ENCODE measurements at regions not wholly inside any gene's neighbourhood (a gene's known extent, or its start where the extent isn't known, plus 50 kb on each side); places are given as distances from the start of the nearest gene placed in this dataset.

DNA sequence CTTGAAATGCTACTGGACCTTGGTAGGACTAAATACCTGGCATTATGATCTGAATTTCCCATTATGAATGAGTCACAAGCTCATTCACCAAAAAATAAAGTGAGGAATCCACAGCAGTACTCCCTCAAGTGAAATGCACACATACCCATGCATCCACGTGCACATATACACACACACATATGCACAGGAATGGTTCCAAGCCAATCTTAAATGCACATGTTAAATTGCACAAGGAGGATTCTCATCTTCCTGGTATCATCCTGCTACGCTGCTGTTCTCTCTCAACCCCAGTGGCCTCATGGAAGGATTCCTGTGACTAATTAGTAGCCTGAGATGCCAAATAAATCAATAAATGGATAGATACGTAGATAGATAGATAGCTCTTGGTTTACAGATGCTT is 132.1 kb upstream of the KLF12 start:
- Histone ChIP-seq H3K18ac (ENCODE audit: extremely low read depth, low read length) (no peak overlapping the region), H4K91ac (replicated peaks; ENCODE audit: insufficient read length, low read length) (no peak overlapping the region), H2BK5ac (ENCODE audit: low read depth, low read length) (no peak overlapping the region), H4K8ac (ENCODE audit: extremely low read depth, insufficient read depth, low read length) (no peak overlapping the region), H4K20me1 (replicated peaks in 1 of 2; ENCODE audit: control insufficient read depth in 1 of 2, insufficient read depth in 2 of 2, low read length in 2 of 2) (no peaks in the 10 kb centered on the region), H3K9me3 (ENCODE audit: insufficient read depth in 2 of 2, low read depth in 1 of 2, low read length in 1 of 2) (peaks cover 3 to 11% of the 10 kb centered on the region in 2 experiments; a peak in 2 of 4 replicates), H3K36me3 (ENCODE audit: control insufficient read depth in 2 of 4, insufficient read depth in 4 of 4, low read length in 3 of 4) (no peaks in the 10 kb centered on the region), H3K23ac (ENCODE audit: insufficient read length) (no peak overlapping the region), H2AK5ac (ENCODE audit: low read depth, low read length) (no peak overlapping the region), H3K14ac (ENCODE audit: insufficient read length) (no peak overlapping the region), H2AFZ (ENCODE audit: low read length) (no peak overlapping the region), H3K79me2 (ENCODE audit: control insufficient read depth in 1 of 2, insufficient read depth in 2 of 2, low read length in 2 of 2) (no peaks in the 10 kb centered on the region), H2BK120ac (replicated peaks; ENCODE audit: low read depth, low read length) (no peak overlapping the region), H3K27me3 (replicated peaks in 1 of 4; ENCODE audit: control insufficient read depth in 3 of 4, extremely low read depth in 1 of 4, insufficient read depth in 3 of 4, low read length in 3 of 4) (no peaks in the 10 kb centered on the region), H3K56ac (replicated peaks; ENCODE audit: insufficient read length, low read depth, low read length) (no peak overlapping the region), H2BK12ac (ENCODE audit: low read depth, low read length) (no peak overlapping the region), H3K4me1 (replicated peaks in 1 of 4; ENCODE audit: control insufficient read depth in 3 of 4, insufficient read depth in 4 of 4, low read length in 3 of 4) (no peaks in the 10 kb centered on the region), H4K5ac (ENCODE audit: insufficient read length, low read depth, low read length) (no peak overlapping the region), H3K4me2 (ENCODE audit: insufficient read depth in 1 of 2, low read depth in 2 of 2, low read length in 2 of 2) (no peak overlapping the region), H2BK15ac (ENCODE audit: low read length) (no peak overlapping the region), H2BK20ac (ENCODE audit: low read length) (no peak overlapping the region), H3K4me3 (ENCODE audit: extremely low read depth in 1 of 4, insufficient read depth in 2 of 4, low read depth in 3 of 4, low read length in 4 of 4) (no peak overlapping the region), H3K4ac (replicated peaks; ENCODE audit: insufficient read length, low read depth, low read length) (no peak overlapping the region), H3K79me1 (ENCODE audit: low read depth, low read length) (no peaks in the 10 kb centered on the region), H3K23me2 (ENCODE audit: low read depth, low read length) (no peaks in the 10 kb centered on the region), H3K27ac (ENCODE audit: low read depth, low read length) (no peak overlapping the region), H3K9ac (replicated peaks in 1 of 4; ENCODE audit: extremely low read depth in 1 of 4, low read depth in 3 of 4, low read length in 3 of 4) (no peak overlapping the region)
- ChIA-PET CTCF (ENCODE audit: partially characterized antibody) (interaction anchor here (1.5 kb wide), 2 partner anchors 9 to 12 kb away, joined by 3 to 5 read pairs; no protein-coding TSS in a partner anchor), POLR2A (ENCODE audit: partially characterized antibody) (interaction anchor here (0.6 kb wide), 1 partner anchor 10 kb away, joined by 3 read pairs; no protein-coding TSS in a partner anchor)
- 82% methylated on average over 3 of the region's 3 CpGs; no CpG with 5 or more reads in 1 of the 2 experiments for WGBS, 2 experiments (ENCODE audit: extremely low coverage in 1 of 2, insufficient coverage in 1 of 2, insufficient read length in 1 of 2, insufficient replicate concordance in 2 of 2, low coverage in 1 of 2, low lambda C conversion rate in 2 of 2, missing lambda C conversion rate in 1 of 2)
- no peak for TF ChIP-seq KDM5A (IDR thresholded peaks at IDR 0.05; ENCODE audit: low read length)
- TF ChIP-seq TCF12 (IDR thresholded peaks at IDR 0.05; ENCODE audit: low read depth, low read length): no peak
- TF ChIP-seq NRF1 (IDR thresholded peaks at IDR 0.05; ENCODE audit: low read depth, low read length): no peak
- no peak for TF ChIP-seq SIX5 (IDR thresholded peaks at IDR 0.05; ENCODE audit: low read depth, low read length)
- TF ChIP-seq TBP (IDR thresholded peaks at IDR 0.05; ENCODE audit: low read depth, low read length): no peak
- no peak for TF ChIP-seq SP4 (IDR thresholded peaks at IDR 0.05; ENCODE audit: low read length)
- no peak for TF ChIP-seq CREB1 (IDR thresholded peaks at IDR 0.05)
- TF ChIP-seq ZNF274 (IDR thresholded peaks at IDR 0.05; ENCODE audit: borderline replicate concordance, extremely low read depth, low read length): no peak
- no peak for TF ChIP-seq MAFK (IDR thresholded peaks at IDR 0.05; ENCODE audit: low read depth, low read length)
- no peak for TF ChIP-seq HDAC6 (IDR thresholded peaks at IDR 0.05; ENCODE audit: low read depth, low read length)
- no peak for TF ChIP-seq SRF (IDR thresholded peaks at IDR 0.05; ENCODE audit: low read depth, low read length)
- no peak for TF ChIP-seq JUN (IDR thresholded peaks at IDR 0.05; ENCODE audit: low read depth, low read length)
- no peak for TF ChIP-seq BRCA1 (IDR thresholded peaks at IDR 0.05; ENCODE audit: low read depth, low read length)
- TF ChIP-seq NANOG (IDR thresholded peaks at IDR 0.05; ENCODE audit: insufficient read depth, low read depth, low read length, poor library complexity, severe bottlenecking): no peak
- TF ChIP-seq SIRT6 (IDR thresholded peaks at IDR 0.05; ENCODE audit: low read length): no peak
- no peak for TF ChIP-seq SUZ12 (IDR thresholded peaks at IDR 0.05; ENCODE audit: low read length)
- TF ChIP-seq HDAC2 (IDR thresholded peaks at IDR 0.05; ENCODE audit: borderline replicate concordance in 1 of 2, low read depth in 2 of 2, low read length in 2 of 2): no peak
- FAIRE-seq (no peak), DNase-seq (ENCODE audit: low read depth in 1 of 2, low spot score in 2 of 2) (no peak)
